ENCODE measurements at regions not wholly inside any gene's neighbourhood (a gene's known extent, or its start where the extent isn't known, plus 50 kb on each side); places are given as distances from the start of the nearest gene placed in this dataset.
"Not testable (repeated sequence)": the region's sequence is repeated elsewhere in the genome, so short reads cannot be mapped to it uniquely, and the experiment has no call there.

DNA sequence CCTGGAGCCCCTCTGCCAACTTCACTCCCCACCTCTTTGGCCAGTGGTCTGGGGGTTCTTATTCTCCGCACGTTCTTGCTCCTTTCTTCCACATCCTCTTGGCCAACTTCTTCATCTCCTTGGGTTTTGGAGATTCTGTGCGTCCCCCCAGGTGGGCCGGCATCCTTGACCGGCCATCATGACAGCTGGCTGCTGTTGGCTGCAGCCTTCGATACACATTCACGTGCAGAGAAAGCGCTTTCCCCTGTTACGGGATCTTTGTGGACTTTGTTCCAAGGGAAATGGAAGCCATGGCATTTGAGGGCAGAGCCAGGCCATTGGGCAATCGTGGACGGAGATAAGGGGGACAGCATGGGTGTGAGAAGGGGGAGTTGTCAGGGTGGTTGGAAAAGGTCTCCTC lies 241.1 kb upstream of the HDAC4 start:
- DNase-seq, result not testable (repeated sequence)

DNA sequence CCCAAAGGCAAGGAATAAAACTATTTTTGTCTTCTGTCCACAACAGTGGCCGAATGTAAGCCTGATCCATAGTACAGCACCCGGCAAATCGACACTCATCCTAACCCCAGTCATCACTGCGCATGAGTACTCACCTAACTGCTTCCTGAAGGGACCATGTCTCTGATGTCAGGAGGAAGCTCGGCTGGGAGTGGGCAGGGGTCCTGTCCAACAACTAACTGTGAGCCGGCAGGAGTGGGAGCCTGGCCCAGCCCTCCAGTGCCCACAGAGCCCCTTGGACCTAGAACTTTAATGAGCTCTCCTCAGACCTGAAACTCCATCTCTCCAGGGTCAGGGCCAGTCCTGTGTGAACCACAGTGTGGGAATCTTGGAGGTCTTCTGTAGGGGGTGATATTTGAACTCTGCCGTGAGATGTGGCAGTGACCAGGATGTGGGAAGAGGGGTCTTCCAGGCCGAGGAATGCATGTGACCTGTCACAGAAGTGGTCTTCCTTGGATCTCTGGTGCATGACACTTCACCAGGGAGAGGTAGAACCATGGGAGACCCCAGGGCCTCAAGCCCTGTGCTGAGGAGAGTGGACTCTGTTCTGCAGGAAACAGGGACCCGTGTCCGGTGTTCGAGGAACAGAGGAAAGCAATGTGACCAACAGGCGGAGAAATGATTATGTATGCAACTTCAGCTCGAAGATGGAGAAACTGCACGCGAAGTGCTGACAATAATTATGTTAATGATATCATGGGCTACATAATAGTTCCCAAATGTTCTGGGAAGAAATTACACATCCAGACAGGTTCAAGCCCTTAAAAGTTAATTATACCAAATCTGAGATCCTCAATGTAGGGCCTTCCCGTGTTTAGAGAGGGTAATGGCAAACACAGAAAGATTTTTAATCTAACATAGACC lies 240.1 kb upstream of the HDAC4 start:
- DNase-seq, result no peak

DNA sequence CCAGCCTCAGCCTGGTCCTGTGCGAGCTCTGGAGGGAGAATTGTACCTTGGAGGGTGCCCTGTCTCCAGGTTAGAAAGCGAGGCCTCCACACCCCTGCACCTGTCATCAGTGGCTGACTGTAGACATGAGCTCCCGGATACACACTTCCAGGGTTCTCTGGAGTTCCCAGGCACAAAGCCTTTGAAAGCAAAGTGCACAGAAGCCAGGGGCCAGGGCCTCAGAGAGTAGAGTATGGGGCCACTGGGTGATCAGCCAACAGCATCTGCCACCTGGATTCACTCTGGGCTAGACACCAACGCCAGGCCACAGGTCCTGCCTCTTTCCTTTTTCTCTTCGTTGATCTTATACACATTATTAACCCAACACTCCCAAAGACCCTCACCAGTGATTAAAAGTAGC lies 239.4 kb upstream of the HDAC4 start:
- DNase-seq, result no peak

DNA sequence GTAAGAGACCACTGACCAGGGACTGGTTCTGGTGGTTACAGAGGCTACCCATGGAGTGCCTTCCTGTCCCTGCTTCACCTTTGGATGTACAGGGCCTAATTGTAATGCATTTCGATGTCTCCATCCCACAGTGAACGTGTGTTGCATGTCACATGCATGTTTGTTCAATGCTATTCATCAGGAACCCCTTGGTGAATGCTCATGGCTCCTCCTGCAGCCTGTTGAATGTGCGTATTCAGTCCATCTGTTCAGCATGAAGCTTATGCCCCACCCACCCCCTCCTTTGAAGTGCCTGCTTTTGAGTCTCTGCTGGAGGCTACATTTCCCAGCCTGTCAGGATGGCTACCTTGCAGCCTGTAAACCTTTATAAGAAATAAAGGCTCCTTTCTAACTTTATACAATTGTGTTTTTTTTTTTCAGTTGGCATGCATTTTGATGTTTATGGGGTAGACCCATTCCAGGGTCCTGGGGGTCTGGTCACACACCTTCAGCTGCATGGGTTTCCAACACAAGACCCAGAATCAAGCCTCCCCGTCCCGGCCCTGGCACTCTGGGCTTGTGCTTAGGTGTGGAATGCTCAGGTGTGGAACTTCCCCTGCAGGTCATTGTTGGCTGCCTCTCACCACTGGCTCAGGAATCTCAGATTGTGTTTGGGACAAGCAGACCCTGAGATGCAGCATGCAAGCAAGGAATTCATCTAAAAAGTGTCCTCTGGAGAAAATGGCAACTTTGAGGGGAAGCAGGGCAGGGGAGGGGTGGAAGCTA lies 238.8 kb upstream of the HDAC4 start:
- DNase-seq, result no peak

DNA sequence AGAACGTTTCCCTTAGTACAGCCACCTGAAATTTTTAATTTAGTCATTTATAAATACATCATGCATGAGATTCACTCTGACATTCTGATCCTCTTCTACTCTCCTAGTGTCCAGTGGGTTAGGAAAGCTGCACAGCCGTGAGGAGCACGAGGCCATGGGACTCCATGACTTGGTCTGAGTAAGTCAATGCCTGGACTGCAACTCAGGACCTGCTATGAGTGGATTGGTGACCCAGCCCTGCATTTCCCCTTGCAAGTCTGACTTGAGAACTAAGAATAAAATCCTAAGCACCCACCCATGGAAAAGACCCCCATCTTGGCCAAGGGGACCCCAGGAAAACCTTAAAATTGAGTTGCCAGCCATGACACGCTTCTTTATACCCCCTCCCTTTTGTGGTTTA lies 237.6 kb upstream of the HDAC4 start:
- peak in 1 of 2 donors; percentile 4 for DNase-seq

DNA sequence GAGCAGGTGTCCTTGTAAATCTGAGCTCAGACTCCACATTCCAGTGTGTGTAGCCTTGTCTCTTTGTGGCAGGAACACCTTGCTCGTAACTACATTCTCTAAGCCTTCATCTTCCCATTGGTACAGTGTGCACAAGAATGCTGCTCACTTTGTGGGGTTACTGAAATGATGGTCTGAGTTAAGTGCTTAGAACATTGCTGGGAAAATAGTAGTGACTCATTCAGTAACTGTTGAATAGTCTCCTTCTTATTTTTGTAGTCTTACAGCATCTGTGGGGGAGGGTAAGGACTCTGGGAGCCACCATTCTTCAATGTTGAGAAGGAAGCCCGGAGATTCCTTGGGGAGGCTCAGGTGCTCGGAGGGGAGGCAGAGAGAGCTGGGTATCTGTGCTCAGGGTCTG lies 236.0 kb upstream of the HDAC4 start:
- DNase-seq, result no peak

DNA sequence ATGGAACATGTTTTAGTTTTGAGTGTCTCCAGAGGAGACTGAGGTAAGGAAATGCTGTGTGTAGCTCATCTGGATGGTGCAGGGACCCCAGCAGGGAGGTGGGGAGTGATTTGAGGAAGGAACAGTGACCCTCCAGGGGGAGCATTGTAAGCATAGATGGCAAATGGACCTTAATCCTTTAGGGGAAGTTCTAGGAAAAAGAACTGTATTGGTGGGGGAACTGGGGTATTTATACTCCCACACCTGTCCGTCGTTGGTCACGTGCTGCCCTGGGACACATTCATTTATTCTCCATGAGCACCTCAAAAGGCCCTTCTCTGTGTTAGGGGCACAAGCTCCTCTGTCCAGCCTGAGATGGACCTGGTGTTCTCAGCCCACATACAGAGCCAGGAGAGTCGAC lies 233.9 kb upstream of the HDAC4 start:
- no peak for DNase-seq

DNA sequence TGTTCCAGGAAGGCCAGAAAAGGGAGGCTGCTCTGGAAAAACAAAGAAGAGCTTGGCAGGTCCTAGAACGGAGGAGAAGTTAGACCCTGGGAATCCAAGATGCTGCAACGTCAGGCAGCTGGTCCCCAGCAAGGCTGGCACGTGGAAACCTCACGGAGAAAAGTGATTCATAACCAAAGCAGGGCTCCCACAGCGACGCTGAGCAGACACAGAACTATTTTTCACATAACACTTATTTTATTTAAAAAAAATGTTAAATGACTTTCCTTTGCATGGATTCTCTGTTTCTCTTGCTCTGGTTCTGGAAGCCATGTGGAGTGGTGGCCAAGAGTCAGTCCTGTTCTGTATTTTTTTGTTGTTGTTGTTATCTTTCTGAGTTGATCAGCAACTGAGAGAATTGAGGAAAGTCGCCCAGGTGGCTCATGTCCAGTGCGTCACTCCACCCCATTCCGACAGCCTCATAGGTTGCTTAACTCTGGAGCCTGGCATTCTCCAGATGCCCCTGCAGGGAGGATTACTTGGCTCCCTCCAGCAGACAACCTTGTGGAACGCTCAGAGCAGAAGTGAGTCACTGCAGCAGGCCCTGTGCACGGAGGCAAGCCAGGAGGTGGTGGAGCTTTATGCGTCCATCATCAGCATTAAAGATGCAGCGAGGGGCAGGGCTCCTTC lies 229.9 kb upstream of the HDAC4 start:
- peak in 1 of 2 donors; percentile 12 for DNase-seq

DNA sequence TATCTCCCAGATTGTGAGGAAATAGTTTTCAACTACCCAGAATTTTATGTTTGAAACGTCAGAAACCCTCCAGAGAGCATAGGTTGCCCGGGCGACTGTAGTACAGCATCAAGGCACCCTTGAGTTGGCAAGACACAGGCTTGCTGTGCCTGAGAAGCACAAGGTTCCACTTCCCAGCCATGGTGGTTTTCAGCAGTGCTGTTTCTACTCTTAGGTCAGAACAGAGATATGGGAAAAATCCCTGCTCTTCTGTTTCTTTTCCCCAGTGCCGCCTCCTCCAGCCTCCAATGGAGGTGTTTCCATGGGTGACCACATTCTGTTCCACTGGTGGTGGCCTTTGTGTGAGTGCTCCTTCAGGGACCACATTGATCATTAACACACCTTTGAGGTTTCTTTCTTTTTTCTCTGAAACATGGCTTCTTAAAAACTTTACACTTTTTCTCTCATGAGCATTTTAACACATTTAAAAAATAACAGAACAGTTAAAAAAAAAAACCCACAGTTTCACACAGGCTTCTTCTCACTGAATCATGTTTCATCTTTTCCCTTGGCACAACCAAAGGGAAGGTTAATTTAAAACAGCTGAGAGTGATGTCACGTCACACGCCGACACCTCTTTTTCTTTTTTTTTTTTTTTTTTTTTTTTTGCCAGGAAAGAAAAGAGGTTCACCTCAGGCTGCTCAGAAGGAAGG lies 229.3 kb upstream of the HDAC4 start:
- peak in 1 of 2 donors; percentile 13 for DNase-seq

DNA sequence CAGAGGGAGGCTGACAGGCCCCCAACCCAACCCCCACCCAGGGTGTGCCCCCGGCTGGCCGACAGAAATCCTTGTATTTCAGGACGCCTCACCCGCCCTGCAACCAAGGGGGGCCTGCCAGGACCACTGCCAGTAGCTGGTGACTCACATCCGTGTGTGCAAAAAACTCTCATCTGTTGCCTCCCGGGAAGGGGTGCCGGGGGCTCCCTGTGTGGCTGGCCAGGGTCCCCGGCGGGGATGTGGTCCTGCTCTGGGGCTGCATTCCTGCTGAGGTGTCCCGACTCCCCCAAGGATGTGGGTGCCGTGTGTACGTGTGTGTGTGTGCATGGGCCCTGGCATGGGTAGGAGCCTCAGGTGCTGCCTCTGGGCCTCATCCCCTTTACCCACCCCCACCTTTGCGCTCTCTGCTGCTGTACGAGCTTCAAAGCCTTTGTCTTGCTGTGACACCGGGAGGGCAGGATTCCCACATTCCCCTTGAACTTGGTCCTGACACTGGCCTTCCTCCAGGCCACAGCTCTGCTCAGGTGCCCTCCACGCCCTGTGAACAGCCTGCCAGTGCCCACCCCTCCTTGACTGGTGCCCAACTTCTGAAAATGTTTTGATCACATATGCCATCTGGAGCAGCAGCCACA lies 226.3 kb upstream of the HDAC4 start:
- no peak for DNase-seq

DNA sequence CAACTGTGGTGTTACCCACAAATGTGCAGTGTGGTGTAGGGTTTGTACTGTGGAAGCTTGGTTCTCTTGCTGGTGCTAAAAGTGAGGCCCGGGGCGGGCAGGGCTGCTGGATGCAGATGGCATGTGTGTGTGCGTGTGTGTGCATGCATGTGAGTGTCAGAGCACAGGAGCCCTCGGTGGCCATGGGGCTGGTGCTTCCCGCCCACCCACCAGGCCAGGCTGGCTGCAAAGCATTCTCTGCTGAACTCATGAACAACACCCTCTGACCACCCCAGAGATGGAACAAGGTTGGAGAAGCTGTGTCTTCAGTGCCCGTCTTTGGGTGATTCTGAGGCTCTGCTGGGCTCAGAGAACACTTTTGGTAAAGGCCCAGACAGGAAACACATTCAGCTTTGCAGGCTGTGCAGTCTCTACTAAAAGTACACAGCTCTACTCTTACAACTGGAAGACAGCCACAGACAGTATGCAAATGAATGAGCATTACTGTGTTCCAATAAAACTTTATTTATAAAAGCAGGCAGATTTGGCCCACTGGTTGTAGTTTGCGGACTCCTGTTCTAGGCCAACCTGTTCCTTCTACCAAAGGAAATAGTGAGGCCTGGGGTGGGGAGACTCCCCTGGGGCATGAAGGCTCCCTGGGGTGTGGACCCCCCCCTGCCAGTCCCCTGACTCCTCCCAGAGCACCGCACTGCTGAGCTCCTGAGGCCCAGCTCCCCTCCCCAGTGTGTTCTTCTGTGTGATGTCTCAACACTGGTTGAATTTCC lies 225.3 kb upstream of the HDAC4 start:
- peak in 1 of 2 donors; percentile 17 for DNase-seq

DNA sequence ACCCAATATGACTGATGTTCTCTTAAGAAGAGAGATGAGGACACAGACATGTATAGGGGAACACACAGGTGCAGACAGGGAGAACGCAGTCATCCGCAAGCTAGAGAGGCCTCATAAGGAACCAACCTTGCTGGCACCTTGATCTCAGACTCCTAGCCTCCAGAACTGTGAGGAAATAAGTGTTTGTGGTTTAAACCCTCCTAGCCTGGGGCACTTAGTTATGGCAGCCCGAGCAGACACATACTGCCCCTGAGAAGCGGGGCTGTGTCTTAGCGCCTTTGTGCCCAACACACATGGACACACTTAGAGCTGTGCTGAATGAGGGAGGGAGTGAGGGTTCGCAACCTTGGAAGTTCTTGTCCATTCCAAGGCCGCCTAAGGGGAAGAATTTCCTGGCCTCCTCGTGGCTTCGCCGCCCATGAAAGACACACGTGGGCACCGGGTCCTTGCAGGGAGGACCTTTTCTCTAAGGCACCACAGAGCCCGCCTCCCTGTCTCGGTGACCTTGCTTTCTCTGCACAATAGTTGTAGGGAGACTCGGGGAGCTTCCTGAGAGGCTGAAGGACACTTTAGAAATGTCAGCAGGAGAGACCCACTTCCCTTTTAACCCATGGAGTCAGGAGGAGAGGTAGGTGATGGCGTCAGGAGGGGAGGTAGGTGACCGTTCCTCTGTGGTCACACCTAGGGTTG lies 224.5 kb upstream of the HDAC4 start:
- DNase-seq, result no peak

DNA sequence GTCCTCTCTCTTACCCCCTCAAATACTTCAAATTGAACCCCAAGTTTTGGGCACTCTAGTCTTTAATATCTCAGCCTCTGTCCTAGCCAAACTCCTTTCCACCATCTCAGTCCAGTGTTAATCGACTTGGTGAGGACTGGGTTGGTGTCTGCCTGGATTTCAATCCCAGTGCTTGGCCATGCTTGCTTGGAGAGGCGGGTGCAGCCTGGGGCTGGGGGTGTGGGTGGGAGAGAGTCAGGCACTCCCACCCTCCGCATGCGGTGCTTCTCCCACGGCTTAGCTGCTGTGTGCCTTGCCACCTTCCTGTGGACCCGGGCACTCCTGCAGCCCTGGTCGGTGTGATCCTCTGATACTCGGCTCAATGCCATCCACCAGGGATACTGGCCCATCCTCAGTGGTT lies 220.8 kb upstream of the HDAC4 start:
- no peak for DNase-seq

DNA sequence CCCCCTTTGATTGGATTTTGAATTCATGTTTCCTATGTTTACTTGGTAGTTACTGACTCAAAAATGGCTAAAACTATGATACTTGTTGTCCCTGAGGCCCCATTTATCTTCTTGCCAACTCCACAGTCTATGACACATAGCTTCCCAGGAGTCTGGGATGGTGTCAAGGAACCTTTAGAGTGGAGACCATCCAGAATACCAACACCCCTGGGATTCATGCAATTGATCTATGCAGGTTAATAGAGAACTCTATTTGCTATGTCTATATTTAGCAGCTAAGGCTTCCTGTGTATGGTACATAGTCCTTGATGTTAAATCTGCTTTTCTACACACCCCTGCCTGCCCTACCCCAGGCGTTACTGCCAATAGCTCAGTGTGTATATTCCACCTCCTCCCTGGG lies 218.5 kb upstream of the HDAC4 start:
- DNase-seq, result no peak

DNA sequence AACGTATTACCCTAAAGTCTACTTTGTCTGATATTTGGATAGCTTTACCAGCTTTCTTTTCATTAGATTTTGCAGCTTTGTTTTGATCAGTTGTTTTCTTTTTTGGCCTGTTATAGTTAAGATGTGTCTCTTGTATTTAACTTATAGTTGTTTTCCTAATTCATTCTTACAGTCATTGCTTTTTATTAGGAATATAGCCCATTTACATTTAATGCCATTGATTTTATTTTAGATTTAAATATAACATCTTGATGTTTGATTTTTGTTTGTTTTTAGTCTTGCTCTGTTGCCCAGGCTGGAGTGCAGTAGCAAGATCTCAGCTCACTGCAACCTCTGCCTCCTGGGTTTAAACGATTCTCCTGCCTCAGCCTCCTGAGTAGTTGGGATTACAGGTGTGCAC lies 215.9 kb upstream of the HDAC4 start:
- DNase-seq, result no peak

DNA sequence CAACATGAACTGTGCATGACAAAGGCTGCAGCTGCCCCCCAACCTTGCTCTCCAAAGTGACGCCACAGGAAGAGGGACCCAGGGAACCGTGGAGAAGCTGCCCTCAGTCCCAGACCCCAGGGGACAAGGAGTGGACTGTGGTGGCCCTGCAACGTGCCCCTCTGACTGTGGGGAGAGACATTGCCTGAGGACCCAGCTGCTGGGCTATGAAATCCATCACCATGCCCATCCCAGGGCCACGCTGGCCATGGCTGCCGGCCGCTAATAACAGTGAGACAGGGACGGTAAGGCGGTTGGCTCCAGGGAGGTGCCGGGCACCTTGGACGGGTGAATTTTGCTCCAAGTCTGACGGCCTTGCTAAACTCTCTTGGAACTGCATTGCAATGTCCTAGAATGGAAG lies 211.3 kb upstream of the HDAC4 start:
- DNase-seq, result no peak

DNA sequence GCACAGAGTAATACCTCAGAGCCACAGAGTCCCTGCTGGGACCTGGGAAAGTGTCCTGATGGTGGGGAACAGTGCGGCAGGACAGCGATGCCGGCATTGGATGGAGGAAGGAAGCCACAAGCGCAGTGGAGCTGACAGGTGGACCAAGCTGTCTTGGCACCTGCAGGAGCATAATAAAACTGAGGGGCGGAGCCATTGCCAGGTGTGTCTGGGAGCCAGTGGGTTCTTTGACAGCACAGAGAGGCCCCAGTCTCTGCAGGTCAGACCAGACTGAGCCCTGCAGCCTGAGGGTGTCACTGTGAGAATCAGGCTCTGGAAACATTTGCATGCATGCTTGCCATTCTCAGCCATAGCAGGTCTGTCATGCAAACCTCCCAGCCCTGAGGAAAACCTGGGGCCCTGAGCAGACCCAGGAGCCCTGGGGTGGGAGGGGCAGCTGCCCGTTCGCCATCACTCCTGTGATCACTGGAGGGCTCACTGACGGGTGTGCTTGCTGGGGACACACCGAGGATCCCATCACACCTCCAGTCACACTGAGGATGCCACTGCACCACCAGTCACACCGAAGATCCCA lies 210.5 kb upstream of the HDAC4 start:
- DNase-seq, result no peak

DNA sequence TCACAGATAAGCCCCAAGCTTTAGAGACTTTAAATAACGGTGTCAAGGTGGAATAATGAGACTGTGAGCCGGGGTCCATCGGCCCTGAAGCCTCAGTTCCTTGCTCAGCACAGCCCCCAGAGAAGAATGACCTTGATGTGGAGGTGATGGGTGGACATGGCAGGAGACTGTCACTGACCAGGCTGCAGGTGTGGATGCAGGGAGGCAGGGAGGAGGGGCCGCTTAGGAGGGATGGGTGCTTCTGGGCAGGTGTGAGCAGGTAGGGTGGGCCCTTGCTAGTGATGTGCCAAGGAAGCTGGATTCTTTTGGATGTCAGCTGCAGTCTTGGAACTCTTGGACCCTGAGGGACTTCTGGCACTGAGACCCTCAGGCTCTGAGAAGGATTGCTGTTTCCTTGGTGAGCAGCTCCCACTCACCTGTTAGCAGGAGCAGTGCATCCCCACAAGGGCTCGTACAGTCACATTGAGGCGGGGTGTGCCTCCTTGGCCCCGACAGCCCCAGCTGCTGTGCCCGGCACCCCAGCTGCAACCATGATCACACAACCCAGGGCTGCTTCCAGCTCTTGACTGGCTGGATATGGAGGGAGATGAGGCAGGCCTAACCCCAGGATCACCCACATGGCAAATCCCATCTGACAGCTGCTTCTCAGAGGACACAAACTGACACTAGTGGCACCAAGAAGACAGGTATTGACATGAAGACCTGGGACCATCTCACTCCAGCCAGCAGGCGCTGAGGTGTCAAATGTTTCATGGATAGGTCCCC lies 209.8 kb upstream of the HDAC4 start:
- DNase-seq, result no peak

DNA sequence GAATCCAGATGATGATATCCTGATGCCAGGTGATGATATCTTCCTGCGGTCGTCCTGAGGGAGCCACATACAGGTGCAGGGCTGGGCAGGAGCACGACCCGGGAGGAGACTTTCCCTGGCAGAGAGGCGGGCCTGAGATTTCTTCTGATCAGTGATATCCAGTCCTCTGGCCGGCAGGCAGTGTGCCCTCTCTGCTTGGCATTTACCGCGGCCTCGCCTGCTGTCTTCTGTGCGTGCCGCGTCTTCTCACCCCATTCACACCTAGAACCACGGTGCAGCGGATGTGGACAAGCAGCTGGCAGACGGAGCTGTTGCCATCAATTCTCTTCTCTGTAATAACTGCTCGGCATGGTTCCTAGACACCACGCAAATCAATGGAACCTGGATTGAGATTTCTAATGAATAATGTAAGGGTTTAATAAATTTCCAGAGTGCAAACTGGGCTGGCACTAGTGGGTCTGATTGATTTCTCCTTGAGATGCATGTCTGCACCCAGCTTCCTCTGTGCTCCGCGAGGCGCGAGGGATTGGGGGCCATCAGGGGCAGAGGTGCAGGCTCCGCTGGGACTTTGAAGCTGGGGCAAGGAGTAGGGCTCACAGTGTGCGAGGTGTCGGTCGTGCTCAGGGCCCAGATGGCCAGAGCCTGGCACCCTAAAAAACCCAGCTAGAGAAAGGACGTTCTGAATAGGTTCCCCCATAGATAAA lies 208.9 kb upstream of the HDAC4 start:
- no peak for DNase-seq
